ENCODE measurements at regions not wholly inside any gene's neighbourhood (a gene's known extent, or its start where the extent isn't known, plus 50 kb on each side); places are given as distances from the start of the nearest gene placed in this dataset.

DNA sequence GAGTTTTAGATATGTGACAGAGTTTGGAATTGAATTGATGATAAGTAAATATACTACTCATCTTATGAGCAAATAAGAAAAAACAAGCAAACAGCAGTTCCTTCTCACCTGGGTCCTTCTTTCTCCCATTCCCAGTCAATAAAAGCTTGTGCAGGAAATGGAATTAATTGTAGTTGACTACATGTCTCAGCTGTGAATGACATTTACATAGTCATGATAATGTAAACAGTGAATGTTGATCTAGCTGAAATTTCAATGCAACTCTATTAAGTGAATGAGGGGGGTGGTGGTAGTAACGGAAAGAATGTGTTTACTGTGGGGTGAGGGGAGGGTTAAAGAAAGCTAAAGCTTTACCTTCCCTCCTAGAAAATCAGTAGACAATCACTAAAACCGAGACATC is 76.2 kb downstream of the NFKBIZ start:
- Histone ChIP-seq H3K9me3 (ENCODE audit: control insufficient read depth in 4 of 4, insufficient read depth in 3 of 4, low read length in 3 of 4) (no peaks in the 10 kb centered on the region), H3K9ac (ENCODE audit: insufficient read depth in 1 of 2, low read length in 2 of 2) (no peak overlapping the region), H3K4me3 (no peak overlapping the region), H3K27ac (ENCODE audit: low read depth in 1 of 2, low read length in 1 of 2) (no peak overlapping the region), H3K4me1 (ENCODE audit: control insufficient read depth in 5 of 5, insufficient read depth in 5 of 5, low read length in 5 of 5) (peaks cover 0 to 5% (median 0%) of the 10 kb centered on the region in 5 donors), H3K36me3 (ENCODE audit: control insufficient read depth in 4 of 4, insufficient read depth in 4 of 4, low read length in 4 of 4) (no peaks in the 10 kb centered on the region), H3K27me3 (ENCODE audit: control insufficient read depth in 3 of 3, insufficient read depth in 3 of 3, low read length in 2 of 3) (no peaks in the 10 kb centered on the region)
- 62 to 80% methylated on average over 2 of the region's 2 CpGs for WGBS, 2 donors
- no peak for DNase-seq
- no peak for TF ChIP-seq CTCF (IDR thresholded peaks at IDR 0.05; ENCODE audit: control extremely low read depth, extremely low read depth)
- ATAC-seq (ENCODE audit: insufficient read depth, low FRiP score), result no peak

DNA sequence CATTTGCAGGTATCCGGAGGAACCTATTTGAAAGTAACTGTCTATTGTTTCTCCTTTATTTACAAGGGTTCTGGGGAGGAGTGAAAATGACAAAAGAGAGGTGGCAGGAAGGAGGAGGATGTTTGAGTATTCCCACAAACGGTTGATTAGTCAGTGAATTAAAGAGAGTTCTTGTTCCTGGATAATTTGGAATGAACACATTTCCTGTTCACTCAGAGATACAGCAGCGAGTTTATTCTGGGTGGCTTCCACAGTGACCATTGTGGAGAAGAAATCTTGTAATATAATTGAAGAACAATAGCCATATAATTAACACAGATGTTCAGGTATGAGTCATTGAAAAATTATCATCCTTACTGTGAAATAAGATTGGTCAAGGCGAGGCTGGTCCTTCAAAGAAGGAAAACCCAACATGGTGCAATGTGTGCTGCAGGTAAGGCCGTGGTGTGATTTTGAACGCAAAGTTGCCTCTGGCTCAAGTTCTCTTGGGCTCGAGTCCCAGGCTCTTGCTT is 77.3 kb downstream of the NFKBIZ start:
- Histone ChIP-seq H3K9me3 (ENCODE audit: control insufficient read depth in 4 of 4, insufficient read depth in 3 of 4, low read length in 3 of 4) (no peaks in the 10 kb centered on the region), H3K27me3 (ENCODE audit: control insufficient read depth in 3 of 3, insufficient read depth in 3 of 3, low read length in 2 of 3) (no peaks in the 10 kb centered on the region), H3K9ac (ENCODE audit: insufficient read depth in 1 of 2, low read length in 2 of 2) (no peak overlapping the region), H3K4me1 (ENCODE audit: control insufficient read depth in 5 of 5, insufficient read depth in 5 of 5, low read length in 5 of 5) (peaks cover 0 to 5% (median 0%) of the 10 kb centered on the region in 5 donors), H3K4me3 (no peak overlapping the region), H3K27ac (ENCODE audit: low read depth in 1 of 2, low read length in 1 of 2) (no peak overlapping the region), H3K36me3 (ENCODE audit: control insufficient read depth in 4 of 4, insufficient read depth in 4 of 4, low read length in 4 of 4) (no peaks in the 10 kb centered on the region)
- 60 to 64% methylated on average over 7 of the region's 7 CpGs for WGBS, 2 donors
- TF ChIP-seq CTCF (IDR thresholded peaks at IDR 0.05; ENCODE audit: control extremely low read depth, extremely low read depth), result no peak
- DNase-seq (no peak), ATAC-seq (ENCODE audit: insufficient read depth, low FRiP score) (no peak)

- Histone ChIP-seq H3K9ac (ENCODE audit: insufficient read depth in 1 of 2, low read length in 2 of 2) (no peak overlapping the region), H3K4me3 (no peak overlapping the region), H3K27me3 (ENCODE audit: control insufficient read depth in 3 of 3, insufficient read depth in 3 of 3, low read length in 2 of 3) (no peaks in the 10 kb centered on the region), H3K36me3 (ENCODE audit: control insufficient read depth in 4 of 4, insufficient read depth in 4 of 4, low read length in 4 of 4) (no peaks in the 10 kb centered on the region), H3K4me1 (ENCODE audit: control insufficient read depth in 5 of 5, insufficient read depth in 5 of 5, low read length in 5 of 5) (peaks cover 0 to 6% (median 0%) of the 10 kb centered on the region in 5 donors), H3K9me3 (ENCODE audit: control insufficient read depth in 4 of 4, insufficient read depth in 3 of 4, low read length in 3 of 4) (no peaks in the 10 kb centered on the region), H3K27ac (ENCODE audit: low read depth in 1 of 2, low read length in 1 of 2) (no peak overlapping the region)
- no peak for TF ChIP-seq CTCF (IDR thresholded peaks at IDR 0.05; ENCODE audit: control extremely low read depth, extremely low read depth)
- DNase-seq (no peak), ATAC-seq (ENCODE audit: insufficient read depth, low FRiP score) (no peak)
- WGBS, 2 donors, result 90 to 97% methylated on average over 1 of the region's 1 CpG
These were observed 79.6 kb downstream of the NFKBIZ start for GRCh38 chr3:101928890-101929289.

- Histone ChIP-seq H3K9ac (ENCODE audit: insufficient read depth in 1 of 2, low read length in 2 of 2) (no peak overlapping the region), H3K9me3 (ENCODE audit: control insufficient read depth in 4 of 4, insufficient read depth in 3 of 4, low read length in 3 of 4) (no peaks in the 10 kb centered on the region), H3K4me3 (no peak overlapping the region), H3K27me3 (ENCODE audit: control insufficient read depth in 3 of 3, insufficient read depth in 3 of 3, low read length in 2 of 3) (no peaks in the 10 kb centered on the region), H3K4me1 (ENCODE audit: control insufficient read depth in 5 of 5, insufficient read depth in 5 of 5, low read length in 5 of 5) (peaks cover 0 to 3% (median 0%) of the 10 kb centered on the region in 5 donors), H3K36me3 (ENCODE audit: control insufficient read depth in 4 of 4, insufficient read depth in 4 of 4, low read length in 4 of 4) (no peaks in the 10 kb centered on the region), H3K27ac (ENCODE audit: low read depth in 1 of 2, low read length in 1 of 2) (no peak overlapping the region)
- no peak for TF ChIP-seq CTCF (IDR thresholded peaks at IDR 0.05; ENCODE audit: control extremely low read depth, extremely low read depth)
- DNase-seq (no peak), ATAC-seq (ENCODE audit: insufficient read depth, low FRiP score) (no peak)
- WGBS, 2 donors, result 89 to 93% methylated on average over 1 of the region's 1 CpG
These were observed 81.8 kb downstream of the NFKBIZ start for GRCh38 chr3:101931081-101931480.

Measured in lung (tissue), 11 donors.